ENCODE measurements at regions not wholly inside any gene's neighbourhood (a gene's known extent, or its start where the extent isn't known, plus 50 kb on each side); places are given as distances from the start of the nearest gene placed in this dataset.

GRCh38 chr12:78697817-78698415 lies 166.7 kb upstream of the SYT1 start:
- TF ChIP-seq TARDBP (IDR thresholded peaks at IDR 0.05): no peak
- no peak for TF ChIP-seq ELF4 (IDR thresholded peaks at IDR 0.05)
- TF ChIP-seq ZNF384 (IDR thresholded peaks at IDR 0.05): no peak
- no peak for TF ChIP-seq ARNT (IDR thresholded peaks at IDR 0.05)
- no peak for TF ChIP-seq SP1 (IDR thresholded peaks at IDR 0.05)
- TF ChIP-seq FOXM1 (IDR thresholded peaks at IDR 0.05; ENCODE audit: borderline replicate concordance): no peak
- no peak for TF ChIP-seq FOXK2 (IDR thresholded peaks at IDR 0.05)

All from HEK293T (cell line).